NOMO-1 (cell line): ENCODE measurements at regions not wholly inside any gene's neighbourhood (a gene's known extent, or its start where the extent isn't known, plus 50 kb on each side); places are given as distances from the start of the nearest gene placed in this dataset.
A peak's percentile ranks its signal among the peaks of the same experiment; 100 is the strongest.
"Not testable (repeated sequence)": the region's sequence is repeated elsewhere in the genome, so short reads cannot be mapped to it uniquely, and the experiment has no call there.

Experiments used
- DNase-seq, 2 experiments: peaks; one replicate each; lab custom pipeline; 2025; ENCODE audit not compliant: unreplicated experiment in 2 of 2; lab: John Stamatoyannopoulos, UW

DNA sequence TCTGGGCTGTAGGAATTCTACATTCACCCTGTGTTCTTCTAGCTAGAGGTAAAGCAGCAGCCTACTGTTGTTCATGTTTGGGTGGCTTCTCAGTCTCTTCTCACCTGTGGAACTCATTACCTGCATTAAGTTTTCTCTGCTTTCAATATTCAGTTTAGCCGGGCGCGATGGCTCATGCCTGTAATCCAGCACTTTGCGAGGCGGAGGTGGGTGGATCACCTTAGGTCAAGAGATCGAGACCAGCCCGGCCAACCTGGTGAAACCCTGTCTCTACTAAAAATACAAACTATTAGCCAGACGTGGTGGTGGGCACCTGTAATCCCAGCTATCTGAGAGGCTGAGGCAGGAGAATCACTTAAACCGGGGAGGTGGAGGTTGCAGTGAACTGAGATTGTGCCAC lies 139.8 kb upstream of the UBE2E3 start:
- DNase-seq = no peak

DNA sequence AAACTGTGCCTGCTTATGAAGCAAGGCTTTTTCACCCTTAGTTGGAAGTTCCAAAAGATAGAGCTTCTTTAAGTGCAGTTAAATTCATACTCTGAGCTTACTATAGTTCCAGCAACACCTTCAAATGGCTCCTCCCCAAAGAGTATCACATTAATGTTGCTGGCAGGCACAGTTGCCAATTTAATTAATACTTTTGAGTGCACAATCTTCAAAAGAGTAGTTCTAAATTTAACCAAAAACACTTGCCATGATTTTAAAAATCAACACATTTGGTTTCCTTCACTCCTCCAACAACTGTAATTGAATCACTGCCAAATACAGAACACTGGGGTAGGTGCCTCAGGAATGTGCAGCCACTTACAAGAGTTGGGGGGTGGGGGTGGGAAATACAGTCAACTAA lies 150.6 kb upstream of the UBE2E3 start:
- no peak for DNase-seq

DNA sequence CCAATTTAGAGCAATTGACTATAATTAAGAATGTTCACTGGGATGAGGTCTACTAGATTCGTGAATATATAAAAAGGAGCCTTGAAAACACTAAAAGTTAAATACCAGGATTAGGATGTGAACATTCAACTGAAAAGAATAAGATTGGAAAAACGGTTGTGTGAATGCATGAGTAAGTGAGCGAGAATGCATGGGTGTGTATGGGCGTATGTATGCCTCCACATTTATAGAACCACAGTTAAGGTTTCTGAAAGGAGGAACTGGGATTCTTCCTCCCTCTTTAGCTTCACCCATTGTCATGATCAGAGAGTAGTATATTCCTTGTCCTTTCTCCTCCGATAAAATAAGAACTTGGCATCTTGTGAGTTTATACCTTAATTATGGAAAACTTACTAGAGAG lies 151.1 kb upstream of the UBE2E3 start:
- no peak for DNase-seq

DNA sequence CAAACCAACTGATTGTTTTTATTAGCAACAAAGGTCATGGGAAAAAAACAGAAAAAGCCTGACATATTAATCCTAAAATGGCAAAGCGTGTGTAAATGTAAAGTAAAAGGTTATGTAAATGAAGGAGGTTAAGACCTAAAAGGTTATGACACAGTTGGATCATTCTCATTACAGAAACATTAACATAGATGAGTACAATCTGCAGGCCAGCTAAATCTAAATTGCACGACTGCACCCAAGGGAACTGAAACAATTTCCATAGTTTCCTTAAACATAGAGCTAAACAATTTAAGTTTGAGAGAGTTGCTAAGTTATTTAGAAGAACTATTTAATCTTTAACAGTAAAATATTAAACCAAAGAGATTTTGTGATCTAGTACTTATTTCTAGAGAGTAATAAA lies 151.6 kb upstream of the UBE2E3 start:
- no peak for DNase-seq

DNA sequence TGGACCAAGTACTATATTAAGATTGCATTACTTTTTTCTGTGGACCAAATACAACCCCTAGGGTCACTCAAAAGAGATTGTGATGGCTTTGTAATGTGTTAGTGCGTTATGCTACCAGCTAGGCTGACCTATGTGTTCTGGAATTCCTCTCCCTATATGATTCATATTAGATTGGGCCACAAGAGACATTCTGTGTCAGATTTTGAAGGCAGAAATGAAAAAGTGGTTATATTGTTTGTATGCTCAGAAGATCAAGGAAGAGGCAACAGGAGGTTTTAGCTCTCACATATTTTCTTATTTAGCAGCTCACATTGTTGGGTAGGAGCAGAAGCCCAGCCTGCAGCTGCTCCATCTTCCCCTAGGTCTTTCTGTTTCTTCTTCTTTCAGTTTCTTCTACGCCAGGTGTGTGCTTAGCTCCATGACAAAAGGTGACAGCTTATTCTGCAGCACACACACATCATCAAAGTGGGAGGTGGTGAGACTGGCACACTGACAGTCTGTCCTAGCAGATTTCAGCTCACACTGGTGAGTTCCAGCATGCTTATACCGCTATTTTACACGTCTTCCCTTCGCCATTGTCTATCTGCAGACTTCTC lies 156.8 kb upstream of the UBE2E3 start:
- no peak for DNase-seq

DNA sequence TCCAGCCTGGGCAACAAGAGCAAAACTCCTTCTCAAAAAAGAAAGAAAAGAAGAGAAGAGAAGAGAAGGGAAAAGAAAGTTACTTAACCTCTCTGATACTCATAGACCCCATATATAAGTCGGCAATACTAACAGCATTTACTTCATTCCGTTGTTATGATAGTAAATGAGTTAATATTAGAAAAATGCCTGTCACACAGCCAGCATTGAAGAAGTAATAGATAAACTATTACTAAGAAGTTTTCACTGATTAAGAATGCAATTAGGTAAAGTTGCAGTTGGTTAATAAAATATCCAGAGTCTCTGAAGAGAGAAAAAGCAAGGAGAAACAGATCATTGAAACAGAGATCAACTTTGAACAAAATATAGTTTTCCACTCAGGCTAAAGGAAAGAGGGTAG lies 161.3 kb upstream of the UBE2E3 start:
- DNase-seq = no peak

DNA sequence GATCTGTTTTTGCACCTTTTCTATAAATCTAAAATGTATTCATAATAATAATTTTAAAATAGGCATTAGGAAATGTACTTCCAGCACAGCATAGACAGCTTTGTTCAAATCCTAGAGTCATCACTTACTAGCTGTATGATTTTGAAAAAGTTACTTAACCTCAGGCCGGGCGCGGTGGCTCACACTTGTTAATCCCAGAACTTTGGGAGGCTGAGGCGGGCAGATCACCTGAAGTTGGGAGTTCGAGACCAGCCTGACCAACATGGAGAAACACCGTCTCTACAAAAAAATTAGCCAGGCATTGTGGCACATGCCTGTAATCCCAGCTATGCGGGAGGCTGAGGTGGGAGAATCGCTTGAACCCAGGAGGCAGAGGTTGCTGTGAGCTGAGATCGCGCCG lies 161.7 kb upstream of the UBE2E3 start:
- DNase-seq = not testable (repeated sequence)

DNA sequence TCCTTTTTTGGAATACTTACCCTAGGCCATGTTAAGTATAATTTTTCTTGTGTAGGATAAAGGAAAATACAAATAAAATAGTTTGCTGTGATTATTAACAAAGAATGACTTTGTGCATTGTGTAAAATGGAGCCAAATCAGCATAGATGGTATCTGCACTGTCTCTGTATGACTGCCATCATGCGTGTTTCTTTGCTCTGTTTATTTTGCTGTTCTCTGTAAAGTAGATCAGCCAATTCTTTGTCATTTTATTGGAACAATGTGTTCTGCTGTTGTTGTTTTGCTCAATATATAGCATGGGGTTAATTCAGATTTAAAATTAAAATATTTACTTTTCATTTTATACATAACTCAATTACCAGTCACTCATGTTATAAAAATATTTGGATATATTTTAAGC lies 181.3 kb upstream of the UBE2E3 start:
- no peak for DNase-seq

DNA sequence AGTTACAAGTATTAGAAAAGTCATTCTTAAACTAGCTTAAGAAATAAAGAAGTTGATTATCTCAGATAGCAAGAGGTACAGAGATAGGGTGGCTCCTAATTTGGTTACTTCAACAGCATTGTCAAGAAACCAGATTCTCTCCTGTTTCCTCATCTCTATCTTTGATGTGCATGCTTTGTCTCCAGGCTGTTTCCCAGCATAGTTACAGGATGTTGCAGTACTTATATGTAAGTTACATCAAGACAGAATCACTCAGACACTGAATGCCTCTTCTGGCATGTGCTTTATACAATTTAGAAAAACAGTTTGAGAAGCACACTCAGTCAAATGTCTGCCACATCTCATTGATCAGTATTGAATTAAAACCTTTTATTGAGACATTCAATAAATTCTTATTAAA lies 189.5 kb upstream of the UBE2E3 start:
- DNase-seq = no peak

DNA sequence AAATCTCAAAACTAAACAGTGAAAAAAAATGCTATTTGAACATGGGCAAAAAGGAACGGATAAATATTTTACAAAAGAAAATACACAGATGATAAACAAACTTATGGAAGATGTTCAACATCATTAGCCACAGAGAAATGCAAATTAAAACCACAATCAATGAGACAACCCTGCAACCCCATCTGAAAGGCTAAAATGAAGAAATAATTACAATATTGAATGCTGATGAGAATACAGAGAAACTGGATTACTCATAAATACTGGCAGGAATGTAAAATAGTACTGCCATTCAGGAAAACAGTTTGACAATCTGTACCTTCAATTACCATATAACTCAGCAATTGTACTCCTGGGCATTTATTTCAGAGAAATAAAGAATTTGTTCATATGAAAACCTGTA lies 193.1 kb upstream of the UBE2E3 start:
- DNase-seq = no peak

DNA sequence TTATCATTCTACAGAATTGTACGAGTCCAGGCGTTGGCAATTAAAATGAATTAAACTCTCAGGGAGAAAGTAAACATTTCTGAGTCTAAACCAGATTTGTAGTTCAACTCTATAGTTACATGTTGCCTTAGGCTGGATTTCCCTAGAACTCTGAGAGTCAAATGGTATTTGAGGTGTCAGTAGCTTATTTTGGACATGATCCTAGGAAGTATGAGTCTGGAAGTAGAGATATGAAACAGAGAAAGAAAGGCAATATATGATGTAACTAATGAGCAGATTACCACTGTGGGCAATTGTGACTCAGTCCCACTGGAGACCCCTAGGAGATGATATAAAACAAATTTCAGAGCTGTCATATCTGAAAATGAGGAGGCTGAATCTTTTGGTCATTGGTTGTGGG lies 199.1 kb upstream of the UBE2E3 start:
- no peak for DNase-seq

DNA sequence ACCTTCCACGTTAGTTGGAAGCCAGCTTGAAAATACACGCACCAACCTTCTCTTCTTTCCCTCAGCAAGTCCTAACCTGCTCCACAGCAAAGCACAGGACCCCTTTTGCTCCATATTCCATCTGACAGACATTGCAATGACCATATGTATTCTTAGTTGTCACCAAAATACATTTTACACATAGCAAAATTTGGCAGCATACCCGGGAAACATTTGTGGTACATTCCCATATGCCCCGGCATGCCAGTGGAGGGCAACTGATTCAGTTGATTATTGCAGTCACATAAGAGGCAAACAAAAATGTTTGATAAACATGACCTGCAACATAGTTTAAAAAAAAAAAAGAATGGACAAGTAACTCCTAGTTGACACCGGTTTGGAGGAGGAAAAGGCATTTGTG lies 202.1 kb upstream of the UBE2E3 start:
- no peak for DNase-seq

DNA sequence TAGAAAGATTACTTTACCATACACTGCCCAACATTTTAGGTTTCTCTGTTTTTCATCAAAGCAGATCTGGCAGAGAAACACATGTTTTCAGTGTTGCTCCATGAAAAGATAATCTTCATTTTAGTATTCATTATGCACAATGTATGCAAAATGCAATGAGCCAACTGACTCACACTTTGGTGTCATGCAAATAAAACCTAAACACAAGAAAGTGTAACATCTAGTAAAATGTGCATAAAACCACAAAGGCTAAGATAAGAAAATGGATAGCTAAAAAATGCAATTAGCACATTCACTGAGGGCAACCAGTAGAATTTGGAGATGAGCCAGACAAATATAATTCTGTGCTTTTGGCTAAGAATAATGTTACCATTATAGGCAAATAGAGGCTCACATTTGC lies 203.5 kb upstream of the UBE2E3 start:
- DNase-seq = no peak

DNA sequence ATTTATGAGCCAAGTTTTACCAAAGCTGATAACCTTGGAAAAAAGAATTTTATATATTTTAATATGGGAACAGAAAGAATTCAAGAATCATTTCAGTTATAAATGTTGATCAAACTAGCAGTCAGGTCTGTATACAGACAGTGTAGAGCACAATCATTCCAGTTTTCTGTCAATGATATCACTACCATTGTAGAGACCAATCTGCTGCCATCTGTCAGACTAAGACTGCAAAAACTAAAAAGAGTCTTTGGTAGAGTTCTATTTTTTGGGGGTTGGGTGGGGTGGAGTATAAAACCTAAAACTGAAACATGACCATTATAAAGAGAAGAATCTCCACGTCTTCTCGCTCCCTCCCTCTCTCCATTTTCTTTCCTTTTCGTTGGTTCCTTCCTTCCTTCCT lies 204.7 kb upstream of the UBE2E3 start:
- no peak for DNase-seq

DNA sequence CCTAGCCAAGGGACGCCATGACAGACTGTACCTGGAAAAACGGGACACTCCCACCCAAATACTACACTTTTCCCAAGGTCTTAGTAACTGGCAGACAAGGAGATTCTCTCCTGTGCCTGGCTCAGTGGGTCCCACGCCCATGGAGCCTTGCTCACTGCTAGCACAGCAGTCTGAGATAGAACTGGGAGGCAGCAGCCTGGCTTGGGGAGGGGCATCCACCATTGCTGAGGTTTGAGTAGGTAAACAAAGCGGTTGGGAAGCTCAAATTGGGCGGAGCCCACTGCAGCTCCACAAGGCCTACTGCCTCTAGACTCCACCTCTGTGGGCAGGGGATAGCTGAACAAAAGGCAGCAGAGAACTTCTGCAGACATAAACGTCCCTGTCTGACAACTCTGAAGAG lies 215.1 kb upstream of the UBE2E3 start:
- DNase-seq = not testable (repeated sequence)

DNA sequence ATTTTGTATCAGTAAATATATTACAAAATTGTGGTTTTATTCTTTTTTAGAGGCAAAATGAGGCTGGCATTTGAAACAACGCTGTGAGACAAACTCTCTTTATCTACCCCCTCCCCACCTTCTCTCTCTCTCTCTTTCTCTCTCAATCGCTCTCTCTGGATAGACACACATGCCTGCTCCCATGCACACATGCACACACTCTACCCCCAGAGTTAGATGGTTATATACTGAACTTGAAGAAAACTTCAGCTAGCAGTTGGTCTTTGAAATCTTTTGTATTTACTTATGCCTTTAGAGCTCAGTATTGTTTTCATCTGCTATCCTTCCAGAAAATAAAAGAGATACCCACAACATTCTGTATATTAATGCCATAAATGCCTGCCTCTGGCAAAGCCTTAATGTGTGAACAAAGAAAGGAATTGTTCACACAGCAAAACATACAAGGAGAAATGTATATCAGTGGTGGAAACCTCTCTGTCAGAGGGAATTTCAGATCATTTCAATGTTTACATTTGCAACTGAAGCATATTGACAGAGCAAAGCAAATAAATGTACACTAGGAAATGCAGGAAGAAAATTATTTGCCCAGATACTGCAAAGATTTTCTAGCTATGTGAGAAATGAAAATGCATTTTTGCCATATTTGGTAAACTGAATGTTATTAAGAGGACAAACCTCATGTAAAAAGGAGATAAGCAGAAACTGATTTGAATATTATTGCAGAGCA lies 217.0 kb upstream of the UBE2E3 start:
- no peak for DNase-seq

DNA sequence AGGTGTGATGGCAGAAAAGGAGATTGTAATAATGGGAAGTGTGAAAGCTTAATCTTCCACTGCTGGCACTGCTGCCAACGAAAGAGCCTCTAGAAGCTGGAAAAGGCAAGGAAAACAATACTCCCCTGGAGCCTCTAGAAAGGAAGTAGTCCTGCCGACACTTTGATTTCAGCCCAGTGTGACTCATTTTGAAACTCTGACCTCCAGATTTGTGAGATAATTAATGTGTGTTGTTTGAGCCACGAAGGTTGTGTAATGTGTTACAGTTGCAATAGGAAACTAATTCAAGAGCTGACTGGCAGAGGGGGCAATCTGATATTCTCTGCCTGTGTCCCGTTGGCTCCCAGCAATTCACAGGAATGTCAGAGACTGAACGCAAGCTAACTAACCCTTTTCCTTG lies 219.2 kb upstream of the UBE2E3 start:
- DNase-seq = peak; percentile 64 to 89

DNA sequence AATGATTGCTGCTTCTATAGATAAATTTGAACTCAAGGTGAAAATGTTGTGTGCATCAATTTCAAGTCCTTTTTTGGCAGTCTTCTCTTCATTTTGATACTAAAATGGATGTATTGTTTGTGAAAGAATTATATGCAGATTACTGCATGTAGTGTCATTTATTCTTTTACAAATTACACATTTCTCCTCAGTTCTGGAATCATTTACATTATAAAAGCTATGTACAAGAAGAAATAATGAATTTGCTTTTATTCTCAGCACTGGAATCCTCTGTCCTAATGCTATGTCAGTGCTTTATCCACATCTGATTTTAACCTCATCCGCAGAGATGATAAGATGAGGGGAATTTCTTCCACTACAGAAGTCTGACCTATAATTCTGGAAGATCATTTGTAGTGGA lies 220.8 kb upstream of the UBE2E3 start:
- no peak for DNase-seq

DNA sequence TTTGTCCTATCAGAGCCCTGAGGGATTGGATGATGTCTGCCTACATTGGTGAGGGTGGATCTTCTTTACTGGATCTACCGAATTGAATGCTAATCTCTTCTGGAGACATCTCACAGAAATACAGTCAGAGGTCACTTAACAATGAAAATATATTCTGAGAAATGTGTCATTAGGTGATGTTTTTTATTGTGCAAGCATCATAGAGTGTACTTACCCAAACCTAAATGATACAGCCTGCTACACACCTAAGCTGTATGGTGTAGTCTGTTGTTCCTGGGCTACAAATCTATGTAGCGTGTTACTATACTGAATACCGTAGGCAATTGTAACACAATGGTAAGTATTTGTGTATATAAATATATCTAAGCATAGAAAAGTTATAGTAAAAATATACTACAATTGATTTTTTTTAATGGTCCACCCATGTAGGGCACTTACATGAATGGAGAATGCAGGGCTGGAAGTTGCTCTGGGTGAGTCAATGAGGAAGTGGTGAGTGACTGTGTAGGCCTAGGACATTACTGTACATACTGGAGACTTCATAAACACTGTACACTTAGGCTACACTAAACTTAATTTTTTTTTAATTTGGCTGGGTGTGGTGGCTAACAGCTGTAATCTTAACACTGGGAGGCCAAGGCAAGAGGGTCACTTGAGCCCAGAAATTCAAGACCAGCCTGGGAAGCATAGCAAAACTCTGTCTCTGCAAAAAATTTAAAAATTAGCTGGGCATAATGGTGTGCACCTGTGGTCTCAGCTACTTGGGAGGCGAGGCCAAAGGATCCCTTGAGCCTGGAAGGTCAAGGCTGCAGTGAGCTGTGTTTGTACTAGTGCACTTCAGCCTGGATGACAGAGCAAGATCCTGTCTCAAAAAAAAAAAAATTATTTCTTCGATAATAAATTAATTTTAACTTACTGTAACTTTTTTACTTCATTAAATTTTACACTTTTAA lies 226.3 kb upstream of the UBE2E3 start:
- peak; percentile 38 to 62 for DNase-seq

DNA sequence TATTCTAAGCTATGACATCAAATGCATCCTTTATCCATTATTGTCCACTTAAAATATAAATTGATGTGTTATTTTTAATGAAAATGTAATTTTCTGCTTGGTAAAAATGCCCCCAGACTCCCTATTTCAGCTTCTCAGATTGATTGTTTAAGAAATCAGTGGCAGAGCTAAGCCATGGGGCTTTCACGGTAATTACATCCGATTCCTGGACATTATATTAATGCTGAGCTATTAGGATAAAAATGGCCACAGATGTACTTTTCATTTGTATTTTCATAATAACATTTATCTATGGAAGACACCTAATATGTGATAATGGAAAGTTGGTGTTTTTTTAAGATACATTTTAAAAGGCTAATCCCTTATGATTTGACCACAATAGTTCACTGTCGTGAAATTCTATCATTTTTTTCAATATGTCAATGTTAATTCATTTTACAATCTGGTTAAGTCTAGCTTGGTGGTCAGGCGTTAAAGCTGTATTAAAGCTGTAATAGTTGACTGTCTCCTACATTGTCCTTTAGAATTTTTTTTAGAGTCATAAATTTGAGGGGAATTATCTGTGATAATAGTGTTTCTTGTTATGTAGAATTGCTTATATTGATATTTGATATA lies 229.0 kb upstream of the UBE2E3 start:
- DNase-seq = no peak

DNA sequence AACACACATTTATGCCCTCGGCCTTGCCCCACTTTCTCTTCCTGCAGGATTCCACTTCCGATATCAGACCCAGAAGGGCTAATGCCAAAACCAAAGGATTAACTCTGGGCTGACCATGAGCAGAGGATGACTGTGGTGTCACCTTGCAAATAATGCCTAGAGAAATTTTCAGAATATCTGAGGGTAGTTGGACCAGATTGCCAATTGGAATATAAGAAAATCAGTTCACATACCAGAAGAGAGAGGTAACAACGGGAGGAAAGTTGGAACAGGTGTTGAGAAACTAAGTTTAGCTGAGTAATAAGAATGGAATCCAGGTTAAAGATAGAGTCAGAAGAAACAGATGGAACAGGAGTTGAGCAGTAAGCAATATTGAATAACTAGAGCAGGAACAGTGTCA lies 232.7 kb upstream of the UBE2E3 start:
- no peak for DNase-seq
